ENCODE measurements at regions not wholly inside any gene's neighbourhood (a gene's known extent, or its start where the extent isn't known, plus 50 kb on each side); places are given as distances from the start of the nearest gene placed in this dataset.

DNA sequence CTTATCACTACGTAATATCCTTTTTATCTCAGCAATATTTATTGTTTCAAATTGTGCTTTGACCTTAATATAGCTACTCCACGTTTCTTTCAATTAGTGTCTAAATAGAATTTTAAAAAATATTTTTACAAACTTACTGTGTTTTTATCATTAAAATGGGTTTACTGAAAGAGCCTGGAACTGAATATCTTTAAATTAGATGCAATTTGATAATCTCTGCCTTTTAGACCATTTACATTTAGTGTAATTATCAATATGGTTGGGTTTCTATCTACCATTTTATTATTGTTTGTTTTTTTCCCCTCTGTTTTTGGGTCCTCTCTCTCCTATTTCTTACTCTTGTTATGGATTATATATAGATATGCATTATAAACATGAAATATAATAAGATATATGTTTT lies 327.8 kb downstream of the IRX2 start:
- no peak for TF ChIP-seq EZH2 (IDR thresholded peaks at IDR 0.05; ENCODE audit: borderline replicate concordance, low read length)
- TF ChIP-seq, protein P1, sequence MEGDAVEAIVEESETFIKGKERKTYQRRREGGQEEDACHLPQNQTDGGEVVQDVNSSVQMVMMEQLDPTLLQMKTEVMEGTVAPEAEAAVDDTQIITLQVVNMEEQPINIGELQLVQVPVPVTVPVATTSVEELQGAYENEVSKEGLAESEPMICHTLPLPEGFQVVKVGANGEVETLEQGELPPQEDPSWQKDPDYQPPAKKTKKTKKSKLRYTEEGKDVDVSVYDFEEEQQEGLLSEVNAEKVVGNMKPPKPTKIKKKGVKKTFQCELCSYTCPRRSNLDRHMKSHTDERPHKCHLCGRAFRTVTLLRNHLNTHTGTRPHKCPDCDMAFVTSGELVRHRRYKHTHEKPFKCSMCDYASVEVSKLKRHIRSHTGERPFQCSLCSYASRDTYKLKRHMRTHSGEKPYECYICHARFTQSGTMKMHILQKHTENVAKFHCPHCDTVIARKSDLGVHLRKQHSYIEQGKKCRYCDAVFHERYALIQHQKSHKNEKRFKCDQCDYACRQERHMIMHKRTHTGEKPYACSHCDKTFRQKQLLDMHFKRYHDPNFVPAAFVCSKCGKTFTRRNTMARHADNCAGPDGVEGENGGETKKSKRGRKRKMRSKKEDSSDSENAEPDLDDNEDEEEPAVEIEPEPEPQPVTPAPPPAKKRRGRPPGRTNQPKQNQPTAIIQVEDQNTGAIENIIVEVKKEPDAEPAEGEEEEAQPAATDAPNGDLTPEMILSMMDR (IDR thresholded peaks at IDR 0.05; ENCODE audit: low read length), result no peak

Measured in OCI-LY1 (cell line).